Left colon (tissue), 2 donors: ENCODE measurements at regions not wholly inside any gene's neighbourhood (a gene's known extent, or its start where the extent isn't known, plus 50 kb on each side); places are given as distances from the start of the nearest gene placed in this dataset.
"Not testable (repeated sequence)": the region's sequence is repeated elsewhere in the genome, so short reads cannot be mapped to it uniquely, and the experiment has no call there.

Experiments
- ATAC-seq: fragments of 200-7000 bp; cut with Tn5 transposase; one replicate; pipeline ENCODE4 v1.9.1; 2020; ENCODE audit warnings: mild to moderate bottlenecking, moderate library complexity
- DNase-seq, 2 donors: peaks; one replicate each; pipeline ENCODE4 v3.0.0-alpha.2; 2020
- intact Hi-C, 2 donors: fragments of 100-400 bp; cut with DNase I in 1 of 2; cut with micrococcal nuclease in 1 of 2; formaldehyde crosslinking; loops; one replicate each; pipeline versions ENCODE4 v1.11.2 to v1.14.0; 2022; cut with DNase I, micrococcal nuclease
- donor health status: DM: no; HTN: no; CAD: no.
- donor health status: DM: yes; HTN: yes; CAD: no.

DNA sequence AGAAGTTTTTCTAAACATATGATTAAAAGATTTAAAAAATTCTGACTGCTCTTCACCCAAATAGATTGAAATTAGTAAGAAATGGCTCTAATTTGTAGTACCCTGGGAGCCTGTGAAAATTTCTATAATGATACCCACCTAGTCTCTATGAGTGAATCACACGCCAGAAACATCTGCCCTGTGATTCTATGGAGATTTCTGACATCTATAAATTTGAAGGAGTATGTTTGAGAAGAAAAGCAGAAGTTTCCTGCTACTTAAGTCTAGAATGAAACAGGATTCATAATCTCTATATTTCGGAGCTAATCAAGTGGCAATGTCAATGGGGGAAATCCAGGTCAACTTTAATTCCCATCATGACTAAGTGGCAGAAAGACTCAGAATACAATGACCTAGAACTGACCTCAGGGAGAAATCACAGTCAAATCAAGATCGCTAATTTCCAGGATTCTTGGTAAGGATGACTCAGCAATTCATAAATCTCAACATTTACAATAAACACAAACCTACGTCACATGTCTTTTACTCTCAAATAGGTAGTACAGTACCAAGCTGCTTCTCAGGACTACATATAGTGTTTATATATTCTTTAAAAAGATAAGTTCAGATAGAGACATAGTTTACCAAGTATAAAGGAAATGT is 186.2 kb upstream of the TNFAIP3 start:
- intact Hi-C loops = no loop called here
- DNase-seq = no peak
- no peak for ATAC-seq

- intact Hi-C loops = no loop called here
- ATAC-seq (no peak), DNase-seq (no peak)
These were observed 185.5 kb upstream of the TNFAIP3 start for GRCh38 chr6:137681445-137682009.

DNA sequence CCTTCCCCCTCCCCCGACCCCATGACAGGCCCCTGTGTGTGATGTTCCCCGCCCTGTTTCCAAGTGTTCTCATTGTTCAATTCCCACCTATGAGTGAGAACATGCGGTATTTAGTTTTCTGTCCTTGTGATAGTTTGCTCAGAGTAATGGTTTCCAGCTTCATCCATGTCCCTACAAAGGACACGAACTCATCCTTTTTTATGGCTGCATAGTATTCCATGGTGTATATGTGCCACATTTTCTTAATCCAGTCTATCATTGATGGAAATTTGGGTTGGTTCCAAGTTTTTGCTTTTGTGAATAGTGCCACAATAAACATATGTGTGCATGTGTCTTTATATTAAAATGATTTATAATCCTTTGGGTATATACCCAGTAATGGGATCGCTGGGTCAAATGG is 184.4 kb upstream of the TNFAIP3 start:
- ATAC-seq, DNase-seq, intact Hi-C loops: not testable (repeated sequence)

DNA sequence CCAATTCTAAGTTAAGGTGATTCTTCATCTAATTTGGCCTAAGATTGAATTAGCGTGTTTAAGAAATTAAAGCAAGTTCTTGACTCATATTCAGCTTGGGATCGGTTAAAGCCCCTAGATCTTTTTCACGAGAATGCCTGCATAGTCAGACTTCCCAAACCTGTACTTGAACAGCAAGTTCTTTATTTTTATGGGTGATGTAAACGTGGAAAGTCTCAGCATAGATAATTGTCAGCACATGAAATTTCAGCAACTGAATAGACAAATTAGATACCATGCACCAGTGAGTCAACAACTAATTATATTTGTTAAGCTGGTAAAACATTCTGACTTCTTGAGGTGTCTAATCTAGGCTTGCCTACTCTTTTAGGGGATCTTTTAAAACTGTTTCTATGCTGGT is 183.1 kb upstream of the TNFAIP3 start:
- intact Hi-C loops = no loop called here
- ATAC-seq = no peak

DNA sequence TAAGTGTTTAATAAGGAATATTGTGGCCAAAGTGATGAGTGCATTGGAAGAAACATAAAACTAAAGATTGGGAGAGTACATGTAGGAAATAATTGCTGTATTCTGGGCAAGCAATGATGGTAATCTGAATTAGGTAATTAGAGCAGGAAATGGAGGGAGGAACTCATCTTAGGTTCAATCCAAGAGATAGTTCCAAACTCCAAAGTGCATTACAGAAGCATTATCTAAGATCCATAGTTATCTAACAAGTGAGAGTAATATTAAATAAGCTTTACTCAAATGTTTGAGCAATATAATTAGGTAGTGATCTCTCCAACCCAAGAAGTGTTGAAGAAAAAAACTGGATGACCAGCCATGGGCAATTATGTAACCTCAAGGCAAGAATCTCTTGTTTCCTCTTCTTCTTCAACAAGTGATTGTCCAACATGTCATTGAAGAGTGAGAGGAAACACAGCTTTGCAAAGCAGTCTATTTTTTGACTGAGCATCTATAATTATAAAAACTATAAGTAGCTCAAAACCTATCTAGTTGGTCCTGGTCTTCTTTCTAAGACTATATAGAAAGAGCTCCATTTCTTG is 181.2 kb upstream of the TNFAIP3 start:
- ATAC-seq = peak; percentile 59
- no peak for DNase-seq
- intact Hi-C loops = no loop called here

More for the DNA sequence above, 183.1 kb upstream of the TNFAIP3 start:
- DNase-seq = no peak

DNA sequence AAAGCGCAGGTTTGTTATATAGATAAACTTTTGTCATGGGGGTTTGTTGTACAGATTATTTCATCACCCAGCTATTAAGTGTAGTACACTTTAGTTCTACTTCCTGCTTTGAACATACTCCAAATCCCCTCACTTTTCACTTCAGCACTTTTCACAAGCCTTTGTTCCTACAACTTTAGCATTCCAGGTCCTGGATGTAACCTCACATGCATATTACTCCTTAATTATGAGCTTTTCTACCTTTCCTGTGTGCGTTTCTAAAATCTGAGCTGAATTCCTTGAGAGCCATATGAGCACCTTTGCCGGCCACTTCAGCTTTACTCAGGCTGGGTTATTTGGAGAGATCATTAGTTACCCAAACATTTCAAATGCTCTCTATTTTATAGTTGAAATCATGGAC is 179.2 kb upstream of the TNFAIP3 start:
- intact Hi-C loops = no loop called here
- DNase-seq (no peak), ATAC-seq (no peak)

GRCh38 chr6:137688230-137688971 is 178.7 kb upstream of the TNFAIP3 start:
- intact Hi-C loops = no loop called here
- ATAC-seq (no peak), DNase-seq (no peak)

DNA sequence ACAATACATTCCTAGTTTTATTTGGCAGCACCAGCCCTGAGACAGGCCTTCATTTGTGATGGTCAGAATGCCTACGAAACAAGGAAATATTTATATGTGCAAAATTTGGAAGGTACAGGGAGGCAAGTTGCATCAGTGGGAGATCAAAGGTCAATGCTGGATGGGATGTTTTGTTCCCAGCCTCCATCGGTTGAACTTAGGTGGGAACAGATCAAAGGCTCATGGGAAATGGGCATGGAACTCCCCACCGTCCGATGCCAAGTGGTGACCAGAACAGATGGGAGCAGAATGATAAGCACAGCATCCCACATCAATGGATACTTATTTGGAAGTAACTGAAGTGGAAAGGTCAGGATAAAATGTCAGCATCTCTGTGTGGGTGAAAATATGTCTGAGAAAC is 177.7 kb upstream of the TNFAIP3 start:
- intact Hi-C loops = no loop called here

DNA sequence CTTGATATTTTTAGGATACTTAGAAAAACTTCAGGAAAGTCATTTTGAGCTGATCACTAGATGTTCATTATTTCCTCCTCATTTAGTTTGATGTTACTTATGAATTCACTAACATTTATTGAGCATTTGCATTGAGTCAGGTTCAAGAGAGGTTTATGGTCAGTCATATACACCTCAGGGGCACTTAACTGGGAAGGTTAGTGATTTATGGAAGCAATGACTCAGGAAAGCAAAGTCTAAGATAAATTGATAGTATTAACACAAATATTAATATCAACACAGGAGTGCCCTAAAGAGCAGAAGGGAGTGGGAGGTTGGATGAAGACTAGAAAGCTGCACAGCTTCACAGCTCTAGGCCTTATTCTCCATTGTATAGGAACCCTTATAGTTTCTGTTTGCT is 177.0 kb upstream of the TNFAIP3 start:
- DNase-seq = no peak

More for the DNA sequence above, 177.7 kb upstream of the TNFAIP3 start:
- no peak for ATAC-seq
- no peak for DNase-seq

GRCh38 chr6:137690721-137691120 is 176.3 kb upstream of the TNFAIP3 start:
- peak; percentile 66 for ATAC-seq
- intact Hi-C loops = no loop called here
- DNase-seq = no peak

More for the DNA sequence above, 177.0 kb upstream of the TNFAIP3 start:
- intact Hi-C loops = no loop called here
- ATAC-seq = peak; percentile 84

- DNase-seq = no peak
- no peak for ATAC-seq
- intact Hi-C loops = no loop called here
These were observed 174.8 kb upstream of the TNFAIP3 start for GRCh38 chr6:137692308-137692707.

DNA sequence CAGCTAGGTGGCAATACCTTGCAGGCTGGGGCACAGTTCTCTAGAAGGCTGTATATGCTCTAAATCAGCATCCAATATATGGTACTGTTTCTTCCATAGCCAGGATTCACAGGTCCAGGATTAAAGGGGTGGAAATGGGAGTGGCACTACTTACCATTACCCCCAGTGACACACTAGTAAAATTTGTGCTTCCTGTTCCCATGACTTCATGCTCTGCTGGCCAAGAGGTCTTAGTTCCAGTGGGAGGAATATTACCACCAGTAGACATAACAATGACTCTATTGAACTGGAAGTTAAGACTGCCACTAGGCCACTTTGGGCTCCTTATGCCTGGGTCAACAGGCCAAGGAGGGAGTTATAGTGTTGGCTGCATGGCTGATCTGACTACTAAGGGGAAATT is 174.3 kb upstream of the TNFAIP3 start:
- no peak for DNase-seq
- intact Hi-C loops = no loop called here
- ATAC-seq = no peak

DNA sequence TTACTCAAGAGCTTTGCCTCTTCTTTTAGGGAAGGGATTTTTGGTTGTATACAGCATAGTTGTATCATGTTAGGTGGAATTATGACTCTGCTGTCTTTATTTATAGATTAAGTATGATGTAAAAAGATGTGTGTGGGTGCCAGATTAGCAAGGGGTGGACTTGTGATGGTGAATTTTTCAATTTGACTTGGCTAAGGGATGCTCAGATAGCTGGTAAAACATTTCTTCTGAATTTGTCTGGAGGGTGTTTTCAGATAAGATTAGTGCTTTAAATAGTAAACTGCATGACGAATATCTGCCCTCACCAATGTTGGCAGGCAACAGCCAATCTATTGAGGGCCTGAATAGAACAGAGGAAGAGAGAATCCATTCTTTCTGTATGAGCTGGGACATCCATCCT is 173.3 kb upstream of the TNFAIP3 start:
- intact Hi-C loops = no loop called here
- ATAC-seq (no peak), DNase-seq (no peak)

- intact Hi-C loops = no loop called here
- ATAC-seq = no peak
These were observed 170.3 kb upstream of the TNFAIP3 start for GRCh38 chr6:137696765-137697164.

DNA sequence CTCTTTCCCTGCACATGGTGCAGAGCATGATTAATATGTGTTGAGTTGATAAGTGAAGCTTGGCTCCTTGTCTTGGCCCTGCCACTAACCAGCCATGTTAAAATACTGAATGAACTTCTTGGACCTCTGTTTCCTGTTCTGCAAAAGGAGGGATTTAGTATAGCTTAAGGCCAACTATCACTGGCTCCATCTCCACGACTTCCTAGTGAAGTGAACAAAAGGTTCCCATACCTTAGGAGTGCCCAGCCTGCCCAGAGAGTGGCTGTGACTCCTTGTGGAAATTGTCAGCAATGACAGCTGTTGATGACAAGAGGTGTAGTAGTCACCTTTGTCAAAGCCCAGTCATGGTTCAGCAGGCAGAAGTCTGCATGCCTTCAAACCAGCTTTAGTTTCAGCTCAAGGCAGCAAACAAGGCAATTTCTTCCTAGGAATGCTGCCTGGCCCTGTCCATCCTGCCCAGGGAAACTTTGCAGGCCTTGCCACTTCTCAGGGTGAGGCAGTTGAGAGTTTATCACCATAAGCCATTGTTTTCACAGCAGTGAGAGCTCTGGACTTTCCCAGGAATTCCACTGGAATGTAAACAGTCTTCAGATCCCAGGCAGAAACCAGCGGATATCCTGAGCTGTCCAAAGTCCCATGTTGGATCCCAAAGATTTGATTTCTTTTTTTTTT is 169.7 kb upstream of the TNFAIP3 start:
- DNase-seq (peak; percentile 21 to 52), ATAC-seq (peak; percentile 88)
- intact Hi-C loops = no loop called here

More at GRCh38 chr6:137696765-137697164, 170.3 kb upstream of the TNFAIP3 start:
- no peak for DNase-seq

GRCh38 chr6:137698636-137699030 is 168.4 kb upstream of the TNFAIP3 start:
- ATAC-seq (no peak), DNase-seq (no peak)
- intact Hi-C loops = no loop called here

DNA sequence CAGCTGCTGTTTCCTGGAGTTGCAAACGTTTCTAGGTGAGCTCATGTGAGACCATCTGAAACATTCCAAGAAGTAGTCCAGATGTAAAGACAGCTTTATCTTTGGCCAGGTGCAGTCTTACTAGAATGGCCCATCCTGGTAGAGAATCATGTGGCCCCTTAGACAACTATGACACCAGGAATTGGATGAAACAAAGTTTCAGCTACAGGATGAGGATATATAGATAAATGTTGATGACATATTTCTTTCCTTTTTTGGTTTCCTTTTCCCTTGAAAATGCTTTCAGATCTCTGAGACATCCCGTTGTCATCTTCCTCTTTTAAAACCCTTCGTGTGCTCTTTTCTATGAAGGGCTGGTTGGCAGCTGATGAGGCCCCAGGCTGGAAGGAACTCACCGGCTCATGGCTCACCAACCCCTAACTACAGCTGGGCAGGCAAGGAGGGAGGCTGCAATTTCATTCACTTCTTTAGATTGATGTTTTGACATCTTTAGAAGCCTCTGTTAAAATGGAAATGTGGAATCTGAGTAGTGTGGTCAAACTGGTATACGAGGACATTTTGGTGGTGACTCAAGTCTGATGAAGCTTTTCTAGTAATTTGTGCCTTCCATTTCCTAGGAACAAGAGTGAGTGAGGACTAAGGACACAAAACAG is 167.9 kb upstream of the TNFAIP3 start:
- intact Hi-C loops = no loop called here
- ATAC-seq (no peak), DNase-seq (no peak)

DNA sequence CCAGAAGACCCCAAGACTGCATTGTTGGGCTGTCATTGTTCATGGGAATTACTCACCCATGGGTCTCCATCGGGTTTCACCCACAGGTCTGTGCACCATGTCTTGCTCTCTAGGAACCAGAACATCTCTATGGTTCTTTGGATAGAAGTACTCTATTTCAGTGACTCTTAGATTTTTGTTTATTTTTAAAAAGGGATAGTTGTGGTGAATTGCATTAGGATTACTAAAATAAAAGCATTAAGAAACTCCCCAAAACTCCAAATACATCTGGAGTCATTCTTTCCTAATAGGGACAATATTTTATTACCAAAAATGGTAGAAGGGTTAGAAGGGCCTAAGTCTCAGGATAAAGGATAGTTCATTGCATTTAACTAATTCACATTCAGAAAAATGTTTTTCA is 166.9 kb upstream of the TNFAIP3 start:
- ATAC-seq = no peak
- intact Hi-C loops = loop anchor here (10.0 kb wide), 2 partner anchors 255 to 275 kb away; no protein-coding TSS in a partner anchor

More for the DNA sequence above, 166.9 kb upstream of the TNFAIP3 start:
- no peak for DNase-seq
